K562 (cell line): ENCODE measurements at regions not wholly inside any gene's neighbourhood (a gene's known extent, or its start where the extent isn't known, plus 50 kb on each side); places are given as distances from the start of the nearest gene placed in this dataset.

Experiments
- BHLHE40 ChIP-seq: IDR thresholded peaks from 2 replicates; pipeline ENCODE4 v1.6.1; 2011; ENCODE audit warnings: low read length, improper control_type of control experiment
- CEBPB ChIP-seq: fragments of 450-650 bp; IDR thresholded peaks from 2 replicates; pipeline ENCODE4 v1.6.1; 2016; ENCODE audit warnings: missing genetic modification characterization, missing compliant biosample characterization
- EP300 ChIP-seq: IDR thresholded peaks from 2 replicates; pipeline ENCODE4 v1.6.1; 2012; ENCODE audit warnings: low read length, improper control_type of control experiment
- ESRRA ChIP-seq: fragments of 450-650 bp; IDR thresholded peaks from 2 replicates; pipeline ENCODE4 v1.6.1; 2014; ENCODE audit warnings: low read depth, mild to moderate bottlenecking, moderate library complexity, borderline replicate concordance
- GABPA ChIP-seq: fragments of 200-800 bp; sonication (Bioruptor generic); conservative IDR thresholded peaks from 2 replicates; pipeline ENCODE4 v1.6.1; 2016; ENCODE audit warnings: low read depth, missing genetic modification characterization, missing compliant biosample characterization
- HIVEP1 ChIP-seq: fragments of 250-450 bp; sonication (Bioruptor Pico); IDR thresholded peaks from 2 replicates; pipeline ENCODE4 v1.4.0; 2020; ENCODE audit warnings: mild to moderate bottlenecking
- JUNB ChIP-seq: fragments of 450-650 bp; formaldehyde crosslinking; conservative IDR thresholded peaks from 2 replicates; pipeline ENCODE4 v1.4.0; 2020; ENCODE audit warnings: mild to moderate bottlenecking
- RAD51 ChIP-seq: fragments of 450-650 bp; IDR thresholded peaks from 2 replicates; pipeline ENCODE4 v1.7.1; 2016; ENCODE audit warnings: low read depth, mild to moderate bottlenecking, borderline replicate concordance
- SFPQ ChIP-seq: fragments of 200-400 bp; formaldehyde crosslinking; IDR thresholded peaks from 2 replicates; pipeline ENCODE4 v1.6.1; 2017; ENCODE audit warnings: mild to moderate bottlenecking, low read depth, low read length, moderate library complexity
- ZNF239 ChIP-seq: fragments of 250-450 bp; sonication (Bioruptor Pico); IDR thresholded peaks from 2 replicates; pipeline ENCODE4 v1.4.0; 2020; ENCODE audit warnings: mild to moderate bottlenecking
- ZNF644 ChIP-seq: fragments of 200-800 bp; sonication (Bioruptor generic); IDR thresholded peaks from 2 replicates; pipeline ENCODE4 v1.6.1; 2016; ENCODE audit warnings: low read depth, missing genetic modification characterization, missing compliant biosample characterization
- TF ChIP-seq, protein P1 (sequence below), 3 experiments: IDR thresholded peaks in 2 of 3; conservative IDR thresholded peaks in 1 of 3; 2 replicates each; pipeline ENCODE4 v1.5.1; 2011 to 2012; ENCODE audit warnings: low read length in 3 of 3, mild to moderate bottlenecking in 3 of 3, control low read depth in 2 of 3, improper control_type of control experiment in 1 of 3, inconsistent platforms in 1 of 3, low read depth in 1 of 3, mixed read lengths in 1 of 3, moderate library complexity in 1 of 3; ENCODE audit not compliant: insufficient read depth in 2 of 3

- TF ChIP-seq EP300 (no peak), CEBPB (tag) (no peak), RAD51 (no peak), JUNB (no peak), GABPA (tag) (no peak), SFPQ (no peak), HIVEP1 (CRISPR knock-in tag) (no peak), ZNF644 (tag) (no peak), ZNF239 (CRISPR knock-in tag) (no peak), ESRRA (no peak), BHLHE40 (no peak)
- TF ChIP-seq, protein P1, sequence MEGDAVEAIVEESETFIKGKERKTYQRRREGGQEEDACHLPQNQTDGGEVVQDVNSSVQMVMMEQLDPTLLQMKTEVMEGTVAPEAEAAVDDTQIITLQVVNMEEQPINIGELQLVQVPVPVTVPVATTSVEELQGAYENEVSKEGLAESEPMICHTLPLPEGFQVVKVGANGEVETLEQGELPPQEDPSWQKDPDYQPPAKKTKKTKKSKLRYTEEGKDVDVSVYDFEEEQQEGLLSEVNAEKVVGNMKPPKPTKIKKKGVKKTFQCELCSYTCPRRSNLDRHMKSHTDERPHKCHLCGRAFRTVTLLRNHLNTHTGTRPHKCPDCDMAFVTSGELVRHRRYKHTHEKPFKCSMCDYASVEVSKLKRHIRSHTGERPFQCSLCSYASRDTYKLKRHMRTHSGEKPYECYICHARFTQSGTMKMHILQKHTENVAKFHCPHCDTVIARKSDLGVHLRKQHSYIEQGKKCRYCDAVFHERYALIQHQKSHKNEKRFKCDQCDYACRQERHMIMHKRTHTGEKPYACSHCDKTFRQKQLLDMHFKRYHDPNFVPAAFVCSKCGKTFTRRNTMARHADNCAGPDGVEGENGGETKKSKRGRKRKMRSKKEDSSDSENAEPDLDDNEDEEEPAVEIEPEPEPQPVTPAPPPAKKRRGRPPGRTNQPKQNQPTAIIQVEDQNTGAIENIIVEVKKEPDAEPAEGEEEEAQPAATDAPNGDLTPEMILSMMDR (IDR thresholded peaks at IDR 0.05 in 2 of 3, conservative IDR thresholded peaks at IDR 0.05 in 1 of 3; ENCODE audit: insufficient read depth in 2 of 3, low read depth in 1 of 3, low read length in 3 of 3), result no peak
These were observed 524.0 kb upstream of the KCND2 start for GRCh38 chr7:119748991-119749390.
